Immature natural killer cell (primary cell): ENCODE measurements at regions not wholly inside any gene's neighbourhood (a gene's known extent, or its start where the extent isn't known, plus 50 kb on each side); places are given as distances from the start of the nearest gene placed in this dataset.

Experiments
- DNase-seq, 3 donors: peaks; one replicate each; pipeline ENCODE4 v3.0.0; 2022; ENCODE audit warnings: mixed read lengths in 1 of 3
- H3K27ac Mint-ChIP-seq, 6 donors: one replicate each; pipeline ENCODE4 v1.8.0; 2020; ENCODE audit warnings: mixed read lengths in 6 of 6, mild to moderate bottlenecking in 5 of 6, inconsistent platforms in 4 of 6, moderate library complexity in 3 of 6
- H3K27me3 Mint-ChIP-seq, 3 donors: one replicate each; pipeline ENCODE4 v1.8.0; 2020 to 2021; ENCODE audit warnings: low read depth in 3 of 3, mild to moderate bottlenecking in 3 of 3, mixed read lengths in 3 of 3, moderate library complexity in 3 of 3, inconsistent platforms in 1 of 3
- H3K36me3 Mint-ChIP-seq, 3 donors: one replicate each; pipeline ENCODE4 v1.8.0; 2020; ENCODE audit warnings: mixed read lengths in 3 of 3, inconsistent platforms in 2 of 3, mild to moderate bottlenecking in 2 of 3
- H3K4me1 Mint-ChIP-seq, 2 donors: one replicate each; pipeline ENCODE4 v1.8.0; 2020; ENCODE audit warnings: inconsistent platforms in 2 of 2, mild to moderate bottlenecking in 2 of 2, mixed read lengths in 2 of 2, moderate library complexity in 1 of 2
- H3K4me3 Mint-ChIP-seq, 5 donors: one replicate each; pipeline ENCODE4 v1.8.0; 2020; ENCODE audit warnings: mild to moderate bottlenecking in 5 of 5, mixed read lengths in 5 of 5, inconsistent platforms in 3 of 5, moderate library complexity in 3 of 5
- H3K9me3 Mint-ChIP-seq, 6 donors: one replicate each; pipeline ENCODE4 v1.8.0; 2020; ENCODE audit warnings: mild to moderate bottlenecking in 6 of 6, mixed read lengths in 6 of 6, inconsistent platforms in 4 of 6, moderate library complexity in 3 of 6

GRCh38 chr6:4384656-4385055, 249.3 kb upstream of the ECI2 start:
- H3K27ac Mint-ChIP-seq, result no peak overlapping the region

GRCh38 chr6:4383910-4384638, 248.7 kb upstream of the ECI2 start:
- peaks cover 0 to 10% (median 2%) of the 10 kb centered on the region in 3 donors for H3K27me3 Mint-ChIP-seq
- H3K9me3 Mint-ChIP-seq, result peaks cover 9 to 39% (median 29%) of the 10 kb centered on the region in 6 donors
- no peak for DNase-seq
- no peaks in the 10 kb centered on the region for H3K4me1 Mint-ChIP-seq
- no peak overlapping the region for H3K4me3 Mint-ChIP-seq
- H3K27ac Mint-ChIP-seq, result no peak overlapping the region
- H3K36me3 Mint-ChIP-seq, result peaks cover 0 to 18% (median 0%) of the 10 kb centered on the region in 3 donors

More at GRCh38 chr6:4384656-4385055, 249.3 kb upstream of the ECI2 start:
- peaks cover 0 to 10% (median 2%) of the 10 kb centered on the region in 3 donors for H3K27me3 Mint-ChIP-seq
- H3K9me3 Mint-ChIP-seq, result peaks cover 9 to 39% (median 29%) of the 10 kb centered on the region in 6 donors
- H3K36me3 Mint-ChIP-seq, result peaks cover 0 to 18% (median 0%) of the 10 kb centered on the region in 3 donors
- no peaks in the 10 kb centered on the region for H3K4me1 Mint-ChIP-seq
- DNase-seq, result no peak
- no peak overlapping the region for H3K4me3 Mint-ChIP-seq

GRCh38 chr6:4382362-4382853, 247.0 kb upstream of the ECI2 start:
- no peaks in the 10 kb centered on the region for H3K4me1 Mint-ChIP-seq
- H3K36me3 Mint-ChIP-seq, result peaks cover 0 to 18% (median 0%) of the 10 kb centered on the region in 3 donors
- peaks cover 0 to 10% (median 2%) of the 10 kb centered on the region in 3 donors for H3K27me3 Mint-ChIP-seq
- no peak for DNase-seq
- peaks cover 9 to 39% (median 29%) of the 10 kb centered on the region in 6 donors for H3K9me3 Mint-ChIP-seq
- no peak overlapping the region for H3K27ac Mint-ChIP-seq
- H3K4me3 Mint-ChIP-seq, result no peak overlapping the region

- Mint-ChIP-seq H3K27ac (no peak overlapping the region), H3K27me3 (peaks cover 2 to 10% (median 3%) of the 10 kb centered on the region in 3 donors), H3K4me3 (no peak overlapping the region), H3K9me3 (peaks cover 9 to 39% (median 29%) of the 10 kb centered on the region in 6 donors), H3K36me3 (peaks cover 0 to 18% (median 0%) of the 10 kb centered on the region in 3 donors), H3K4me1 (no peaks in the 10 kb centered on the region)
- DNase-seq, result no peak
Measured at GRCh38 chr6:4381381-4381780, 246.0 kb upstream of the ECI2 start.

GRCh38 chr6:4380881-4381281, 245.5 kb upstream of the ECI2 start:
- Mint-ChIP-seq H3K27ac (no peak overlapping the region), H3K27me3 (peaks cover 2 to 9% (median 3%) of the 10 kb centered on the region in 3 donors)

GRCh38 chr6:4379958-4380357, 244.6 kb upstream of the ECI2 start:
- H3K4me3 Mint-ChIP-seq, result no peak overlapping the region
- peaks cover 3 to 14% (median 4%) of the 10 kb centered on the region in 3 donors for H3K27me3 Mint-ChIP-seq

More at GRCh38 chr6:4380881-4381281, 245.5 kb upstream of the ECI2 start:
- peaks cover 9 to 39% (median 29%) of the 10 kb centered on the region in 6 donors for H3K9me3 Mint-ChIP-seq
- H3K36me3 Mint-ChIP-seq, result peaks cover 0 to 18% (median 0%) of the 10 kb centered on the region in 3 donors
- H3K4me3 Mint-ChIP-seq, result no peak overlapping the region
- DNase-seq, result no peak
- no peaks in the 10 kb centered on the region for H3K4me1 Mint-ChIP-seq

GRCh38 chr6:4378319-4378996, 243.1 kb upstream of the ECI2 start:
- no peak overlapping the region for H3K27ac Mint-ChIP-seq
- DNase-seq, result no peak
- peaks cover 3 to 14% (median 4%) of the 10 kb centered on the region in 3 donors for H3K27me3 Mint-ChIP-seq
- peaks cover 0 to 18% (median 0%) of the 10 kb centered on the region in 3 donors for H3K36me3 Mint-ChIP-seq
- H3K9me3 Mint-ChIP-seq, result peaks cover 6 to 24% (median 14%) of the 10 kb centered on the region in 6 donors
- H3K4me3 Mint-ChIP-seq, result no peak overlapping the region
- no peaks in the 10 kb centered on the region for H3K4me1 Mint-ChIP-seq

More at GRCh38 chr6:4379958-4380357, 244.6 kb upstream of the ECI2 start:
- Mint-ChIP-seq H3K4me1 (no peaks in the 10 kb centered on the region), H3K27ac (no peak overlapping the region), H3K9me3 (peaks cover 9 to 39% (median 27%) of the 10 kb centered on the region in 6 donors), H3K36me3 (peaks cover 0 to 18% (median 0%) of the 10 kb centered on the region in 3 donors)
- DNase-seq, result no peak

- DNase-seq, result no peak
- H3K27ac Mint-ChIP-seq, result no peak overlapping the region
- no peaks in the 10 kb centered on the region for H3K4me1 Mint-ChIP-seq
- peaks cover 0 to 13% (median 0%) of the 10 kb centered on the region in 3 donors for H3K36me3 Mint-ChIP-seq
- H3K27me3 Mint-ChIP-seq, result peaks cover 2 to 14% (median 3%) of the 10 kb centered on the region in 3 donors
- H3K9me3 Mint-ChIP-seq, result peaks cover 4 to 15% (median 6%) of the 10 kb centered on the region in 6 donors
- H3K4me3 Mint-ChIP-seq, result no peak overlapping the region
Measured at GRCh38 chr6:4377603-4378002, 242.2 kb upstream of the ECI2 start.

- DNase-seq, result no peak
- Mint-ChIP-seq H3K9me3 (no peaks in the 10 kb centered on the region), H3K4me1 (no peaks in the 10 kb centered on the region), H3K27me3 (peaks cover 2 to 7% (median 5%) of the 10 kb centered on the region in 3 donors), H3K27ac (no peak overlapping the region), H3K4me3 (no peak overlapping the region), H3K36me3 (no peaks in the 10 kb centered on the region)
Measured at GRCh38 chr6:4374216-4374615, 238.8 kb upstream of the ECI2 start.

- H3K4me3 Mint-ChIP-seq, result no peak overlapping the region
- peaks cover 3 to 11% (median 7%) of the 10 kb centered on the region in 3 donors for H3K27me3 Mint-ChIP-seq
- no peaks in the 10 kb centered on the region for H3K4me1 Mint-ChIP-seq
- no peak for DNase-seq
- H3K36me3 Mint-ChIP-seq, result no peaks in the 10 kb centered on the region
- H3K27ac Mint-ChIP-seq, result no peak overlapping the region
- no peaks in the 10 kb centered on the region for H3K9me3 Mint-ChIP-seq
Measured at GRCh38 chr6:4372866-4373265, 237.5 kb upstream of the ECI2 start.

- no peak overlapping the region for H3K27ac Mint-ChIP-seq
- H3K4me1 Mint-ChIP-seq, result no peaks in the 10 kb centered on the region
- no peaks in the 10 kb centered on the region for H3K36me3 Mint-ChIP-seq
- H3K9me3 Mint-ChIP-seq, result no peaks in the 10 kb centered on the region
- DNase-seq, result no peak
- no peak overlapping the region for H3K4me3 Mint-ChIP-seq
- peaks cover 3 to 14% (median 4%) of the 10 kb centered on the region in 3 donors for H3K27me3 Mint-ChIP-seq
Measured at GRCh38 chr6:4371207-4371921, 236.0 kb upstream of the ECI2 start.

GRCh38 chr6:4370066-4370465, 234.7 kb upstream of the ECI2 start:
- no peaks in the 10 kb centered on the region for H3K9me3 Mint-ChIP-seq
- peaks cover 1 to 10% (median 4%) of the 10 kb centered on the region in 3 donors for H3K27me3 Mint-ChIP-seq
- no peaks in the 10 kb centered on the region for H3K4me1 Mint-ChIP-seq
- no peak overlapping the region for H3K4me3 Mint-ChIP-seq
- no peak for DNase-seq
- no peaks in the 10 kb centered on the region for H3K36me3 Mint-ChIP-seq
- no peak overlapping the region for H3K27ac Mint-ChIP-seq

- Mint-ChIP-seq H3K27me3 (peaks cover 1 to 9% (median 4%) of the 10 kb centered on the region in 3 donors), H3K27ac (no peak overlapping the region), H3K36me3 (no peaks in the 10 kb centered on the region), H3K4me1 (peaks cover 0 to under 1% of the 10 kb centered on the region in 2 donors), H3K4me3 (no peak overlapping the region), H3K9me3 (no peaks in the 10 kb centered on the region)
- DNase-seq, result no peak
Measured at GRCh38 chr6:4369616-4370015, 234.2 kb upstream of the ECI2 start.
